Transverse colon (tissue), 4 donors: ENCODE measurements at regions not wholly inside any gene's neighbourhood (a gene's known extent, or its start where the extent isn't known, plus 50 kb on each side); places are given as distances from the start of the nearest gene placed in this dataset.

Experiments
- DNase-seq: peaks from one replicate; pipeline ENCODE4 v3.0.0-alpha.2; 2019
- H3K27ac ChIP-seq, 4 donors: fragments of 200-600 bp; sonication (generic); 2 replicates each; pipeline ENCODE4 v1.5.1; 2016 to 2018; ENCODE audit warnings: inconsistent platforms in 4 of 4
- H3K27me3 ChIP-seq: fragments of 200-600 bp; sonication (generic); 2 replicates; pipeline ENCODE4 v1.5.1; 2017; ENCODE audit warnings: inconsistent platforms
- H3K36me3 ChIP-seq, 4 donors: fragments of 200-600 bp; sonication (generic); 2 replicates each; pipeline ENCODE4 v1.5.1; 2017 to 2019; ENCODE audit warnings: inconsistent platforms in 4 of 4
- H3K4me1 ChIP-seq, 4 donors: fragments of 200-600 bp; sonication (generic); 2 replicates each; pipeline ENCODE4 v1.5.1; 2017 to 2020; ENCODE audit warnings: inconsistent platforms in 4 of 4
- H3K4me3 ChIP-seq, 4 donors: fragments of 200-600 bp; sonication (generic); 1 replicate in 1 of 4; 2 replicates in 3 of 4; pipeline versions ENCODE4 v1.5.1 to v1.6.1; 2017 to 2019; ENCODE audit warnings: inconsistent platforms in 4 of 4
- H3K9me3 ChIP-seq, 2 donors: fragments of 200-600 bp; sonication (generic); 2 replicates each; pipeline ENCODE4 v1.5.1; 2017 to 2019; ENCODE audit warnings: inconsistent platforms in 2 of 2
- EP300 ChIP-seq: sonication (generic); formaldehyde crosslinking; IDR thresholded peaks from one replicate; pipeline ENCODE4 v1.6.1; 2017; ENCODE audit warnings: antibody characterized with exemption, low read depth
- POLR2A ChIP-seq: fragments of 450-650 bp; IDR thresholded peaks from one replicate; pipeline ENCODE4 v1.6.1; 2016; ENCODE audit warnings: antibody characterized with exemption, mild to moderate bottlenecking, moderate library complexity
- POLR2AphosphoS5 ChIP-seq, 3 donors: sonication (generic); formaldehyde crosslinking; IDR thresholded peaks; one replicate each; pipeline ENCODE4 v1.6.1; 2016; ENCODE audit warnings: antibody characterized with exemption in 3 of 3
- WGBS, 2 donors: methylation state at CpG; one replicate each; pipeline ENCODE4 v1.1.5; 2018; ENCODE audit warnings: low coverage in 1 of 2; 5-methylcytosine and 5-hydroxymethylcytosine counted together
- in situ Hi-C, 4 donors: fragments of 200-750 bp; cut with MboI; loops; one replicate each; pipeline versions ENCODE4 v1.15.0 to v1.15.1; 2017; ENCODE audit warnings: low sequenced_read_pairs in 3 of 4, low pct_ligation_motif_present in 1 of 4, low pct_unique_long_range_greater_than_20kb in 1 of 4
- intact Hi-C: fragments of 100-400 bp; cut with DNase I; formaldehyde crosslinking; loops from one replicate; pipeline ENCODE4 v1.15.1; 2023; ENCODE audit warnings: low total_unique reads
- TF ChIP-seq, protein P1 (sequence below), 5 experiments: fragments of 200-600 bp in 3 of 5; fragments of 450-650 bp in 2 of 5; sonication (generic) in 3 of 5; IDR thresholded peaks; 1 replicate in 2 of 5; 2 replicates in 3 of 5; pipeline ENCODE4 v1.5.1; 2016 to 2017; ENCODE audit warnings: antibody characterized with exemption in 5 of 5, inconsistent platforms in 3 of 5, mild to moderate bottlenecking in 2 of 5, moderate library complexity in 1 of 5

DNA sequence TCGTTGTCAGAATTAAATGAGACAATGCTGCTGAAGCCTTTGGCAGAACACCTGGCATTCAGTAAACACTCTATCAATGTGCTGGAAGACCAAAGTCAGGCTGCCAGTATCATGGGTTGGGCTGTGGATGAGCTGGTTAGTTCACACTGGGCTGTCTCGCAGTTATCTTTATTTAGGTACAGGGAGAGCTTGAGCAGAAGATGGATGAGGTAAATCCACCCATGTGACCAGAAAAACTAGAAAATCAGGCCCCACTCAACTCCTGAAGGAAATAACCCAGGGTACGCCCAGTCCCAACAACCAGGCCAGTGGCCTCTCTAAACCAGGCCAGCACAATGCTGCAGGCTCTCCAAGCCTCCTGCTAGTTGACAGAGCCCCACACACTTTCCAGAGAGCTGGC is 330.3 kb downstream of the TNS1 start:
- in situ Hi-C loops (no loop called here), intact Hi-C loops (no loop called here)
- no peak for DNase-seq
- H3K4me1 ChIP-seq, result peaks cover 0 to 5% (median 0%) of the 10 kb centered on the region in 4 donors
- no peaks in the 10 kb centered on the region for H3K27me3 ChIP-seq
- no peaks in the 10 kb centered on the region for H3K9me3 ChIP-seq
- H3K4me3 ChIP-seq, result no peak overlapping the region
- no peaks in the 10 kb centered on the region for H3K36me3 ChIP-seq
- no peak overlapping the region for H3K27ac ChIP-seq
- TF ChIP-seq POLR2A (no peak), EP300 (no peak), POLR2AphosphoS5 (IDR thresholded peaks at IDR 0.05) (no peak)
- TF ChIP-seq, protein P1, sequence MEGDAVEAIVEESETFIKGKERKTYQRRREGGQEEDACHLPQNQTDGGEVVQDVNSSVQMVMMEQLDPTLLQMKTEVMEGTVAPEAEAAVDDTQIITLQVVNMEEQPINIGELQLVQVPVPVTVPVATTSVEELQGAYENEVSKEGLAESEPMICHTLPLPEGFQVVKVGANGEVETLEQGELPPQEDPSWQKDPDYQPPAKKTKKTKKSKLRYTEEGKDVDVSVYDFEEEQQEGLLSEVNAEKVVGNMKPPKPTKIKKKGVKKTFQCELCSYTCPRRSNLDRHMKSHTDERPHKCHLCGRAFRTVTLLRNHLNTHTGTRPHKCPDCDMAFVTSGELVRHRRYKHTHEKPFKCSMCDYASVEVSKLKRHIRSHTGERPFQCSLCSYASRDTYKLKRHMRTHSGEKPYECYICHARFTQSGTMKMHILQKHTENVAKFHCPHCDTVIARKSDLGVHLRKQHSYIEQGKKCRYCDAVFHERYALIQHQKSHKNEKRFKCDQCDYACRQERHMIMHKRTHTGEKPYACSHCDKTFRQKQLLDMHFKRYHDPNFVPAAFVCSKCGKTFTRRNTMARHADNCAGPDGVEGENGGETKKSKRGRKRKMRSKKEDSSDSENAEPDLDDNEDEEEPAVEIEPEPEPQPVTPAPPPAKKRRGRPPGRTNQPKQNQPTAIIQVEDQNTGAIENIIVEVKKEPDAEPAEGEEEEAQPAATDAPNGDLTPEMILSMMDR (IDR thresholded peaks at IDR 0.05), result no peak
- 50 to 66% methylated on average over 1 to 3 of the region's 3 CpGs for WGBS, 2 donors

DNA sequence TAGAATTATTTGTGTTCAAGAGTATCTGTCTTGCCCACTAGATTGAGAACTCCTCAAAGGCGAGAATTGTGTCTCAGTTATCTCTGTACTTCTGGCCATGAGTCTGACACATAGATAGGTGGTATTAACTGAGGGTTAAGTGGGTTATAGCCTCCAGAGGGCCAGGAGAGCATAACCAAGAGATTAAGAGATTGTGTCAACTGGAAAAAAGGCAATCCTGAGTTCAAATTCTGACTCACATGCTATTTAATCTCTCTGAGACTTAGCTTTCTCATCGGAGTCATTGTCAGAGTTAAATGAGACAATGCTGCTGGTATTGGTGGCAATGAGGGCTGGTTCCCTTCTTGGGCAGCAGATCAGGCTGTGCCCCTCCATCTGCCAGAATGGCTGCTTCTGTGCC is 330.9 kb downstream of the TNS1 start:
- Histone ChIP-seq H3K4me1 (peaks cover 0 to 10% (median 0%) of the 10 kb centered on the region in 4 donors), H3K4me3 (no peak overlapping the region), H3K36me3 (no peaks in the 10 kb centered on the region), H3K9me3 (no peaks in the 10 kb centered on the region), H3K27me3 (no peaks in the 10 kb centered on the region), H3K27ac (no peak overlapping the region)
- DNase-seq, result no peak
- WGBS, 2 donors, result 65% methylated on average over 2 of the region's 2 CpGs; no CpG with 5 or more reads in 1 of the 2 donors
- in situ Hi-C loops (no loop called here), intact Hi-C loops (no loop called here)
- no peak for TF ChIP-seq EP300
- TF ChIP-seq, protein P1 (IDR thresholded peaks at IDR 0.05), result no peak
- no peak for TF ChIP-seq POLR2A
- TF ChIP-seq POLR2AphosphoS5 (IDR thresholded peaks at IDR 0.05), result no peak

DNA sequence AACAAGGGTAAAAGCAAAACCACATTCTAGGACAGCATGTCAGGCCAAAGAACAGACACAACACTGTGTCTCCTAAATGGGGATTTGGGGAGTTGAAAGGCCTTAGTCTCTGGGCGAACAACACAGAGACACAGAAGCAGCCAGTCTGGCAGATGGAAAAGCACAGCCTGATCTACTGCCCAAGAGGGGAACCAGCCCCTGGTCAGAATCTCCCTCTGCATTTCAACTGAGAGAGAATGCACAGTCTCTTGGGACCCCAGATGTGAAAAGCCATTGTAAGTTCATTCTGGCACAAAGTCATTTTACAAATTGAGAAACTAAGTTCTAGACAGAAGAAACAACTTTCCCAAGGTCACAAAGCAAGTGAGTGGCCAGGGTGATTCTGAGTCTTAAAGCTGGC is 331.7 kb downstream of the TNS1 start:
- Histone ChIP-seq H3K4me3 (no peak overlapping the region), H3K36me3 (no peaks in the 10 kb centered on the region), H3K4me1 (peaks cover 0 to 10% (median 0%) of the 10 kb centered on the region in 4 donors), H3K27ac (no peak overlapping the region), H3K9me3 (no peaks in the 10 kb centered on the region), H3K27me3 (no peaks in the 10 kb centered on the region)
- intact Hi-C loops (no loop called here), in situ Hi-C loops (no loop called here)
- TF ChIP-seq, protein P1 (IDR thresholded peaks at IDR 0.05), result no peak
- TF ChIP-seq POLR2A, result no peak
- TF ChIP-seq POLR2AphosphoS5 (IDR thresholded peaks at IDR 0.05), result no peak
- TF ChIP-seq EP300, result no peak
- 88 to 100% methylated on average over 1 of the region's 1 CpG for WGBS, 2 donors
- DNase-seq, result no peak

DNA sequence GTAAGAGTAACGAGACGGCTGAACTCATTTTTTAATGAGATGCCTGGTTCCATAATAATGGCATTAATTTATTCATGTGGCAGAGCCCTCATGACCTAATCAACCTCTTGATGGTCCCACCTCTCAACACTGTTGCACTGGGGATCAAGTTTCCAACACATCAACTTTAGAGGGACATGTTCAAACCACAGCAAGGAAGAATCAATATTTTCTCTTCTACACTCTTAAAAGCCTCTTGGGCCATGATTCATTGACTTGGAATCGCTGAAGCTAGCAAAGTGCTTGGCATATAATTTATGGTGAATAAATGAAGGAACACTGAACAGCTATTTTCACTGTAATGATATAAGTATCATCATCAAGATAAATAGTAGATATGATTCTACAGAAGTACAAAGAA is 333.0 kb downstream of the TNS1 start:
- in situ Hi-C loops (no loop called here), intact Hi-C loops (no loop called here)
- no peak for TF ChIP-seq POLR2AphosphoS5 (IDR thresholded peaks at IDR 0.05)
- TF ChIP-seq EP300, result no peak
- TF ChIP-seq, protein P1 (IDR thresholded peaks at IDR 0.05), result no peak
- no peak for TF ChIP-seq POLR2A
- Histone ChIP-seq H3K36me3 (no peaks in the 10 kb centered on the region), H3K27me3 (no peaks in the 10 kb centered on the region), H3K4me3 (no peak overlapping the region), H3K9me3 (no peaks in the 10 kb centered on the region), H3K4me1 (peaks cover 0 to 10% (median 0%) of the 10 kb centered on the region in 4 donors), H3K27ac (no peak overlapping the region)
- 76 to 93% methylated on average over 3 of the region's 3 CpGs for WGBS, 2 donors
- DNase-seq, result no peak
